Hematopoietic multipotent progenitor cell treated with erythropoietin and hydrocortisone succinate and interleukin-3 and kit ligand, for 15 days (in vitro differentiated cells): ENCODE measurements at regions not wholly inside any gene's neighbourhood (a gene's known extent, or its start where the extent isn't known, plus 50 kb on each side); places are given as distances from the start of the nearest gene placed in this dataset.

Experiments used
- DNase-seq: peaks from one replicate; pipeline ENCODE4 v3.0.0-alpha.2; 2015; ENCODE audit warnings: low spot score

DNA sequence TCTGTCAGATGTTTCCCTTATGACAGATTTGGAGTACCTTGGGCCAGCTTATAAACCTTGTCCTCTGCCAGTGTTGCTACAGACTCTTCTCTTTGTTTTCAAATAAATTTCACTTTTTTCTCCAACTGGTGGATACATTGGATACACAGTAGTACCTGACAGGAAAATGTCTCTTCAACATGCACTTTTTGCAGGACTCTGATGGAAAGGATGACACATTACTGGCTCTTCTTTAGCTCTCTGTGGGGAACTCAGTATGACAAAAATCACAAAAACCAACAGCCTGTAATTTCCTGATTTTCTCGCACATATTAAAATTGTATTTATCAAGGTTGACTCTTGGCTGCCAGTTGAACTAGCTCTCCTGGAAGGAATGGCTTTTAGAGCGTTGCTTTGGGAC, 61.3 kb upstream of the GIMD1 start:
- DNase-seq = no peak

DNA sequence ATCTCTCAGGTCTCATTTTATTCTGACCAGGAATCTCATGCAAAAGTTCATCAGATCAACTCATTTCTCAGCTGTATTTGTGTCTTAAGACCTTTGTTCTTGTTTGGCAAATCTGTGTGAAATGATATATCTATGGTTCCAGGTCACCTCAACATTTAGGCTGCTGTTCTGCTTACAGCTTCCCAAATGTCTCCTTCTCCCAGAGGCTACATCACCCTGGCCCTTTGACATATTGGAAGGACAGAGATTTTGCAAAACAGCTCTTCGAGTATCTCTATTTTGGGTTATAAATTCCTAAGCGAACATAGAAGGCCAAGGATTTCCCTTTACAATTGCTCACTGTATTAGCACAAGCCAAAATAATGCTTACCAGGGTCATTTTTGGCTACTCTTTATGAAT, 57.5 kb upstream of the GIMD1 start:
- no peak for DNase-seq

DNA sequence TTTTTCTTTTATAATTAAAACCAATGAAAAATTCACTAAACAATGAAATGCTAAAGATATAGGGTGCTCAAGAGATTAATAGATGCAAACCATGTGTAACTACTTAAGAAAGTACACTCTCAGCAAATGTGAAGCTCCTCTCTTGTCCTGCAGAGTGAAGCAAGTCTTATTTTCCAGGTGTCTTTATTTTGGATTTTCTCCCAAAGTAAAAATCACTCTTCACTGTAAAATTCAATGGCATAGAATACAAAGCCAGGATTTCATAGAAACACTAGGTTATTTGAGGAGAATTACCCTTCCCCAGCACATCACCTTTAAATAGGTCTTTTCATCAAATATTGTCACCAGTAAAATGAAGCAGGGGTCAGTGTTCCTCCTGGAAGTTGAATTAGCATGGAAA, 57.0 kb upstream of the GIMD1 start:
- DNase-seq = no peak

DNA sequence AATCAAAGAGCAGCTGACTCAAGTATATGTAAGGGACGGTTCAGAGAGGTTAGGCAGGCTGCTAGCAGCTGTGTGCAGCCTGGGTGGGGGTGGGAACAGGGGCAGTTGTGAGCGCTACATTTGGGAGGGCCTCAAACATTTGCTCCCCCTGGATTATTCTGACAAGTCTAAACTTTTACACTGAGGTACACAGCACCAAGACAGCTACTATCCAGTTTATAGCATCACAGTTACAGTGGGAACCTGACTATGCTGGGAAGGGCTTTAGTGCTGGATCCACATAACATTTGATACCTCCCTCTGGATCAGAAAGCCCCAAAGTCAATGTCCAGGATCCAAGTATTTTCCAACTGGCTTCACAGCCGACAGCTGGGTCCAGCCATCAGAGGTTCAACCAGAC, 55.8 kb upstream of the GIMD1 start:
- DNase-seq = no peak

DNA sequence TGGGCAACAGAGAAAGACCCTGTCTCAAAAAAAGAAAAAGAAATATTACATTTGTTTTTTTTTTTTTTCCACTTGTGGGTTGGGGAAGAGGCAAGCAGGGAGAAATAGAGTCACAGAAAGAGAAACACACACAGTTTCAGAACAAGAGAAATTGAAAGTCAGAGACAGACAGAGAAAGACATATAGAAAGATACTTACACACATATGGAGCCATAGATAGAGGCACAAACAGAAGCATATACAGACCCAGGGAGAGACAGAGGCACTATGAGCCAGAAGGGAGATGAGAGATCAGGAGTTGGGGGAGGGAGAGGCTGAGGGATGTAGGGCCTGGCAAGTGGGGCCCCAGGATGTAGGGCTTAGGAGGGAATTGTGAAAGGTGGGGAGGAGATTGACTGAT, 55.2 kb upstream of the GIMD1 start:
- DNase-seq = no peak

DNA sequence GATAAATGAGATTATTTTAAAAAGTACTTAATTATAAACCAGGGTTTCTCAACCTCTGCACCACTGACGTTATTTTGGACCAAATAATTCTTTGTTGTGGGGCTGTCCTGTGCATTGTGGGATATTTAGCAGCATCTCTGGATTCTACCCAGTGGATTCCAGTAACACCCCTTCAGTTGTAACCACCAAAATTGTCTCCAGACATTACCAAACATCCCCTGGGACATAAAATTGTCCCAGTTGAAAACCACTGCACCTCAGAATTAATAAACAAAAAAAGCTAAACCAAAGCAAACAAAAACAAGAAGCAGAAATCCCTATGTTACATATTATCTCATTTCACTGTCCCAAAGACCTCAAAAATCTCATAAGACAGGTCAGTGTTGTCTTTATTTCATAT, 54.2 kb upstream of the GIMD1 start:
- DNase-seq = no peak

DNA sequence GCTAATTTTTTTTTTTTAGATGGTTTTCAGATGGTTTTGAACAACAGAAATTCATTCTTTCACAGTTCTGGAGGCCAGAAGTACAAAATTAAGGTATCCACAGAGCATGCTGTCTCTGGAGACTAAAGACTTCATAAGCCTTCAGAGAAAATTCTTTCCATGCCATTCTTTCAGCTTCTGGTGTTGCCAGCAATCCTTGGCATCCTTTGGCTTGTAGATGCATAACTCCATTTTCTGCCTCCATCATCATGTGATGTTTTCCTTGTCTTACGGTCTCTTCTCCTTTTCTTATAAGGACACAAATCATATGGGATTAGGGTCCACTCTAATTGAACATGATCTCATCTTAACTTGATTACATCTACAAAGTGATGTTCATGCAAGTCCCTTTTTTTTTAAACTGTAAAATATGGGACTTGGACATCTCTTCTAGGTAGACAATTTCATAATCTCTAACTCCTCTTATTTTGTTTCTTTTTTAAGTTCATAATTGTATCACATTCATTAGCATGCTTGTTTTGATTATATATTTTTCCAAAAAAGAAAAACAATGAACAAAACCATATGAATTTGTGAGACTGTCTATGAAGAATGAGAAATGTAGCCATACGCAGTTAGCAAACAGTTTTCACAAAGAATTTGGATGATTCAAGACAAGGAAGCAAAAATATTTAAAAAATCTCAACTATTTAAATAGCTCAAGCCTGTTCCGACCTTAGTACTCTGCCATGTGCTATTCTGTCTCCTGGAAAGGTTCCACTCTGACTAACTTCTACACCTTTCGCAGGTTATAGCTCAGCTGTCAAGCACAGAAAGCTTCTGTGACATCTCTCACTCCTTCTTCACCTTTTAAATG, 53.1 kb upstream of the GIMD1 start:
- DNase-seq = no peak

DNA sequence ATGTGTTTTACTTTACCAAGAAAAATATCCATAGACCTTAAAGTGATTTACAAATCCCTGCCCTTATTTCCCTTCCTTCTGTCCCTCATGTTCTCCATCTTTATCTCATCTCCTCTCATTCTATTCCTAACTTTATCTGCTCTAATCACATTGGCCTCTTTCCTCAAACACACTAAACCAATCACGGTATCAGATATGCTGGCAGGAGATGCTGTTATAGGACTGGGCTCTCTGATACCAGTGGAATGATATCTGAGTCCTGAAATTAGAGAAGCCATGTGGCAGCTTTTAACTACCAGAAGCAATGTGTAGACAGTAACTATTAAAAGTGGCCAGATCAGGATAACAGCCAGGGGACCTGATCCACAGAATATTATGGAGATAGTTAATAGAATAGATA, 49.9 kb upstream of the GIMD1 start:
- no peak for DNase-seq
